CD4-positive, alpha-beta T cell (primary cell): ENCODE measurements at regions not wholly inside any gene's neighbourhood (a gene's known extent, or its start where the extent isn't known, plus 50 kb on each side); places are given as distances from the start of the nearest gene placed in this dataset.

Source experiments
- ATAC-seq: fragments of 200-7000 bp; cut with Tn5 transposase; one replicate; pipeline ENCODE4 v1.10.0; 2022; ENCODE audit warnings: mild to moderate bottlenecking; ENCODE audit not compliant: poor library complexity
- CTCF ChIA-PET: fragments of 350-600 bp; sonication (Branson Sonifier 250); formaldehyde crosslinking; loops from one replicate; lab custom pipeline; 2021; ENCODE audit warnings: antibody characterized with exemption, inconsistent platforms; lab: Charles Lee
- POLR2A ChIA-PET: fragments of 350-600 bp; sonication (Branson Sonifier 250); formaldehyde crosslinking; loops from one replicate; lab custom pipeline; 2021; ENCODE audit warnings: antibody characterized with exemption, inconsistent platforms; lab: Charles Lee
- DNase-seq, 14 experiments: peaks; one replicate each; pipeline ENCODE4 v3.0.0-alpha.2; 2013 to 2020; ENCODE audit warnings: mixed read lengths in 2 of 14
- H3K27ac ChIP-seq, 2 donors: one replicate each; pipeline versions ENCODE4 v1.5.1 to v1.7.0; 2013; ENCODE audit warnings: low read length in 2 of 2, low read depth in 1 of 2, mild to moderate bottlenecking in 1 of 2
- H3K27me3 ChIP-seq, 2 experiments: 1 replicate in 1 of 2; 2 replicates in 1 of 2; pipeline versions ENCODE4 v1.6.1 to v1.7.0; 2013; ENCODE audit warnings: low read length in 2 of 2, control low read depth in 1 of 2, mild to moderate bottlenecking in 1 of 2, moderate library complexity in 1 of 2; ENCODE audit not compliant: insufficient read depth in 2 of 2, control insufficient read depth in 1 of 2
- H3K36me3 ChIP-seq: one replicate; pipeline ENCODE4 v1.6.1; 2013; ENCODE audit warnings: low read length, control low read depth; ENCODE audit not compliant: insufficient read depth
- H3K4me1 ChIP-seq: one replicate; pipeline ENCODE4 v1.6.1; 2013; ENCODE audit warnings: low read length, control low read depth; ENCODE audit not compliant: insufficient read depth
- H3K4me3 ChIP-seq: one replicate; pipeline ENCODE4 v1.5.1; 2013; ENCODE audit warnings: mild to moderate bottlenecking, low read length, moderate library complexity
- H3K9me3 ChIP-seq, 2 experiments: 1 replicate in 1 of 2; 2 replicates in 1 of 2; pipeline versions ENCODE4 v1.6.1 to v1.7.0; 2013; ENCODE audit warnings: low read length in 2 of 2, mild to moderate bottlenecking in 2 of 2, control low read depth in 1 of 2, moderate library complexity in 1 of 2; ENCODE audit not compliant: control insufficient read depth in 1 of 2, insufficient read depth in 1 of 2
- H3K27ac Mint-ChIP-seq: one replicate; pipeline ENCODE4 v1.8.0; 2020; ENCODE audit warnings: mixed read lengths
- H3K27me3 Mint-ChIP-seq: one replicate; pipeline ENCODE4 v1.8.0; 2021; ENCODE audit warnings: mixed read lengths
- H3K36me3 Mint-ChIP-seq: one replicate; pipeline ENCODE4 v1.8.0; 2021; ENCODE audit warnings: low read depth, mixed read lengths
- H3K4me1 Mint-ChIP-seq: one replicate; pipeline ENCODE4 v1.8.0; 2021; ENCODE audit warnings: low read depth, mixed read lengths
- H3K4me3 Mint-ChIP-seq: one replicate; pipeline ENCODE4 v1.8.0; 2020; ENCODE audit warnings: mild to moderate bottlenecking, mixed read lengths
- H3K9me3 Mint-ChIP-seq: one replicate; pipeline ENCODE4 v1.8.0; 2020; ENCODE audit warnings: mixed read lengths
- intact Hi-C, 2 experiments: fragments of 100-400 bp; cut with DNase I in 1 of 2; cut with micrococcal nuclease in 1 of 2; formaldehyde crosslinking; loops; one replicate each; pipeline versions ENCODE4 v1.15.1 to v1.9.0; 2023 to 2025; cut with DNase I, micrococcal nuclease
- TF ChIP-seq, protein P1 (sequence below): fragments of 200-600 bp; IDR thresholded peaks from one replicate; pipeline ENCODE4 v1.8.0; 2022; ENCODE audit warnings: antibody characterized with exemption, mild to moderate bottlenecking

DNA sequence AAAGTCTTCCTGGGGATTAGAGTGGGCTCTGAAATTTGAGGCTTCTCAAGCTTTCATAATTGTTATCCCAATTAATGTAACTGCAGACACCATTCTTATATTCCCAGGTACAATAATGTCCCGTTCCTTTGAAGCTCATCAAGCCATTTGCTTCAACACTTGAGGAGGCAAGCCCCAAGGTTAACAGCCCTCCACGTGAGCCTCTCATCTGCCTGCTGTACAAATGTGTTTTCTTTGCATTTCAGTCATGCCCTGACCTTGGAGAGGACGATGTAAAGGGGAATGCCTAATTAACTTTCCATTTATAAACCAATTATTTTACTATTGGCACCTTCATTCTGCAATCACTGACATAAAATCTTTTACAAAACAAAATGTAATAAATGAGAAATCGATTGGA lies 106.3 kb downstream of the SETD4 start:
- Mint-ChIP-seq H3K27me3 (peaks cover 22% of the 10 kb centered on the region), H3K36me3 (no peaks in the 10 kb centered on the region), H3K4me3 (no peak overlapping the region), H3K9me3 (no peaks in the 10 kb centered on the region), H3K4me1 (no peaks in the 10 kb centered on the region), H3K27ac (no peak overlapping the region)
- no peak for ATAC-seq
- Histone ChIP-seq H3K27ac (no peak overlapping the region), H3K4me3 (no peak overlapping the region), H3K4me1 (no peaks in the 10 kb centered on the region), H3K36me3 (no peaks in the 10 kb centered on the region), H3K27me3 (peaks cover 0 to 3% of the 10 kb centered on the region in 2 experiments), H3K9me3 (no peaks in the 10 kb centered on the region)
- intact Hi-C loops = no loop called here
- POLR2A ChIA-PET = no interaction called here
- DNase-seq = no peak
- TF ChIP-seq, protein P1, sequence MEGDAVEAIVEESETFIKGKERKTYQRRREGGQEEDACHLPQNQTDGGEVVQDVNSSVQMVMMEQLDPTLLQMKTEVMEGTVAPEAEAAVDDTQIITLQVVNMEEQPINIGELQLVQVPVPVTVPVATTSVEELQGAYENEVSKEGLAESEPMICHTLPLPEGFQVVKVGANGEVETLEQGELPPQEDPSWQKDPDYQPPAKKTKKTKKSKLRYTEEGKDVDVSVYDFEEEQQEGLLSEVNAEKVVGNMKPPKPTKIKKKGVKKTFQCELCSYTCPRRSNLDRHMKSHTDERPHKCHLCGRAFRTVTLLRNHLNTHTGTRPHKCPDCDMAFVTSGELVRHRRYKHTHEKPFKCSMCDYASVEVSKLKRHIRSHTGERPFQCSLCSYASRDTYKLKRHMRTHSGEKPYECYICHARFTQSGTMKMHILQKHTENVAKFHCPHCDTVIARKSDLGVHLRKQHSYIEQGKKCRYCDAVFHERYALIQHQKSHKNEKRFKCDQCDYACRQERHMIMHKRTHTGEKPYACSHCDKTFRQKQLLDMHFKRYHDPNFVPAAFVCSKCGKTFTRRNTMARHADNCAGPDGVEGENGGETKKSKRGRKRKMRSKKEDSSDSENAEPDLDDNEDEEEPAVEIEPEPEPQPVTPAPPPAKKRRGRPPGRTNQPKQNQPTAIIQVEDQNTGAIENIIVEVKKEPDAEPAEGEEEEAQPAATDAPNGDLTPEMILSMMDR = no peak
- CTCF ChIA-PET = no interaction called here

DNA sequence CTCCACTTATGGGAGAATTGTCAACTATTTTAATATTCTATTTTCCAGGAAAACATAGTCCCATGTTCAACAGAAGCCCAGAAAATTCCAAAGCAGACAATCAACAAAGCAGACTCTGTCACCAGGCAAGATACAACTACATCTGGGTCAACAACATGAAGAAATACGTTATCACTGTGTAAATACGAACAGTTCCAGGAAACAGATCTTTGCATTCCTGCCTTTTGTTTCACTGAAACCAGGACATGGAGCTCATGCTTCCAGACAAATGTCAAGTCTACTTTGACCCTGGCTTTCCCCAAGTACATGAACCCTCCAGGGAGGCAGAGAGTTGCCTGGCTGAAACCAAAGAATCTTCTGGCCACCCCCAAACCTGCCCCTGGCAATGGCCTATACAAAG lies 106.7 kb downstream of the SETD4 start:
- H3K4me3 ChIP-seq = no peak overlapping the region
- H3K9me3 ChIP-seq = no peaks in the 10 kb centered on the region
- TF ChIP-seq, protein P1 = no peak
- peaks cover 0 to 3% of the 10 kb centered on the region in 2 experiments for H3K27me3 ChIP-seq
- ATAC-seq (no peak), DNase-seq (no peak)
- Mint-ChIP-seq H3K27me3 (peaks cover 22% of the 10 kb centered on the region), H3K27ac (no peak overlapping the region), H3K4me3 (no peak overlapping the region), H3K36me3 (no peaks in the 10 kb centered on the region), H3K9me3 (no peaks in the 10 kb centered on the region), H3K4me1 (no peaks in the 10 kb centered on the region)
- intact Hi-C loops = no loop called here
- H3K27ac ChIP-seq = no peak overlapping the region
- no peaks in the 10 kb centered on the region for H3K36me3 ChIP-seq
- CTCF ChIA-PET = no interaction called here
- POLR2A ChIA-PET = no interaction called here
- H3K4me1 ChIP-seq = no peaks in the 10 kb centered on the region

DNA sequence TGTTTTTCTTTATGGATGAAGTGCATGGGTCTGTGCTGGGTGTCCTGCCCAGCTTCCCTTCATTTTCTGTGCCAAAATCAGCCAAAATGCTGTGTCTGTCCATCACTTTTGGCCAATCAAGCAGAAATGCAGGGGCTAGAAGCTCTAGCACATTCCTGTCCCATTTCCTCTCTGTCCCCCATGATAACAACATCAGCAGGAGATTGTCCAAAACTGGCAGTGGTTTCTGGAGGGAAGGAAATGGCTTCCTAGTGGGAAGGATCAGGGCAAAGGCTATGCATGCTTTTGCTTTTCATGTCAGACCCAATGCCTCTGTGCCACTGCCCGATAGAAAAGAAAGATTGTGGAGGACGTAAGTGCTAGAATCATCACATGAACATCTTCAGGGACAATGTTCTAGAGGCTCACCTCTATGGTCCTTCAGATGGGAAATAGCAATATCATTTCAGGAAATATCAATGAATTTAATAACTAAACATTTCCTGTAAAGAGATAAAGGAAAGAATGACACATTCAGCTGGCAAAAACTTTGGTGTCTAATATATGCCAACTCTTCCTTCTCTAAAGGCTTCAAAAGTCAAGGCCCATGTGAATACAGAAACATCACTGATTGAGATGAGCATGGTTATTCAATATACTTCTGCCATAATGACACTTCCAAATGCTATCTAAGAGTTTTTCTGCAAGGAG lies 107.5 kb downstream of the SETD4 start:
- H3K4me3 Mint-ChIP-seq = no peak overlapping the region
- ATAC-seq = no peak
- no peak for DNase-seq
- ChIA-PET POLR2A (no interaction called here), CTCF (no interaction called here)
- H3K27ac ChIP-seq = no peak overlapping the region
- no peak overlapping the region for H3K4me3 ChIP-seq
- intact Hi-C loops = no loop called here
- no peaks in the 10 kb centered on the region for H3K9me3 ChIP-seq
- H3K36me3 ChIP-seq = no peaks in the 10 kb centered on the region
- no peak overlapping the region for H3K27ac Mint-ChIP-seq
- TF ChIP-seq, protein P1 = no peak
- H3K36me3 Mint-ChIP-seq = no peaks in the 10 kb centered on the region
- no peaks in the 10 kb centered on the region for H3K9me3 Mint-ChIP-seq
- H3K27me3 Mint-ChIP-seq = peaks cover 22% of the 10 kb centered on the region
- no peaks in the 10 kb centered on the region for H3K4me1 Mint-ChIP-seq
- H3K27me3 ChIP-seq = peaks cover 0 to 3% of the 10 kb centered on the region in 2 experiments
- H3K4me1 ChIP-seq = no peaks in the 10 kb centered on the region
